GM12891 (cell line): ENCODE measurements at regions not wholly inside any gene's neighbourhood (a gene's known extent, or its start where the extent isn't known, plus 50 kb on each side); places are given as distances from the start of the nearest gene placed in this dataset.

ENCODE experiments used
- PAX5 ChIP-seq: IDR thresholded peaks from 2 replicates; pipeline ENCODE4 v1.6.1; 2011; ENCODE audit warnings: low read length, moderate library complexity, mild to moderate bottlenecking; ENCODE audit not compliant: insufficient read depth, severe bottlenecking
- POLR2A ChIP-seq: IDR thresholded peaks from 2 replicates; pipeline ENCODE4 v1.6.1; 2011; ENCODE audit warnings: low read depth, low read length, control low read depth
- POLR2AphosphoS5 ChIP-seq: IDR thresholded peaks from 2 replicates; pipeline ENCODE4 v1.6.1; 2011; ENCODE audit warnings: low read depth, low read length, control low read depth
- TAF1 ChIP-seq: IDR thresholded peaks from 2 replicates; pipeline ENCODE4 v1.6.1; 2011; ENCODE audit warnings: low read depth, low read length, control low read depth

DNA sequence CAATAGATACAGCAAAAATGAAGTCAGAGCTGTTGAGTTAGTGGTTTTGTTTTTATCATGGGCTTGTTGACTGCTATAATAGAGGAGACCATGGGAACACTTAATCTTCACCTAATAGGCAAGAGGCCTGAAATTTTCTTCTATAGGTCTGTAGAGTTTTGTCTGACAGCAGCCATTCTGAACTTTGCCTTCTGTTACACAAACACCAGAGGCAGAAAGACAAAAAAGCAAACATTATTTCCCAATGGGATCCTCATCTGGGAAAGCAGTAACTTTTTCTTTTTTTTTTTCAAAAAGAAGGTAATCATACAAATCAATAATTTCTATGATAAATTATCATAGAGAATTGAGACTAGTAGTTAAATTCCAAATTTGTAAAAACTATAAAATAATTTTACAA lies 494.1 kb downstream of the TOX3 start:
- TF ChIP-seq POLR2A: no peak
- TF ChIP-seq POLR2AphosphoS5: no peak
- no peak for TF ChIP-seq TAF1
- TF ChIP-seq PAX5: no peak
